ELF-1 (cell line): ENCODE measurements at regions not wholly inside any gene's neighbourhood (a gene's known extent, or its start where the extent isn't known, plus 50 kb on each side); places are given as distances from the start of the nearest gene placed in this dataset.
A peak's percentile ranks its signal among the peaks of the same experiment; 100 is the strongest.
"Not testable (repeated sequence)": the region's sequence is repeated elsewhere in the genome, so short reads cannot be mapped to it uniquely, and the experiment has no call there.

ENCODE experiments used
- DNase-seq: peaks from one replicate; pipeline ENCODE4 v3.0.0-alpha.2; 2016; ENCODE audit warnings: low read depth, low spot score

GRCh38 chr14:85911044-85911443 lies 381.1 kb downstream of the FLRT2 start:
- DNase-seq = no peak

DNA sequence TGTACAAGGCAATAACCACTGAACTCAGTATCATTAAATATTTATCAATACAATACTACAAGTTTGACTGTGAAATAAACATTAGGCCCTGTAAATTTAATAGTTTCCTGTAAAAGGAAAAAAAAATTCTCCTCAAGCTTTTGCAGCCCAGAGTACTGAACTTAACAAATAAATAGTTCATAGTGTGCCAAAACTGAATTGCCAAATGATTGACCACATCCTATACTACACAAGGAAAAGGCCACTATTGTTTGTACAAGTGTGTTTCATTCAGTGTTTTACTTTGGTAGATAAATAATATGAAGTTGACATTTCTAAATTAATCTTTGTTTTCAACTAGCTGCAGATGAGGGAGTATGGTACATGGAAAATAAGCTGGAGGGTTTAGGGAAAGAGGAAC lies 379.6 kb downstream of the FLRT2 start:
- no peak for DNase-seq

DNA sequence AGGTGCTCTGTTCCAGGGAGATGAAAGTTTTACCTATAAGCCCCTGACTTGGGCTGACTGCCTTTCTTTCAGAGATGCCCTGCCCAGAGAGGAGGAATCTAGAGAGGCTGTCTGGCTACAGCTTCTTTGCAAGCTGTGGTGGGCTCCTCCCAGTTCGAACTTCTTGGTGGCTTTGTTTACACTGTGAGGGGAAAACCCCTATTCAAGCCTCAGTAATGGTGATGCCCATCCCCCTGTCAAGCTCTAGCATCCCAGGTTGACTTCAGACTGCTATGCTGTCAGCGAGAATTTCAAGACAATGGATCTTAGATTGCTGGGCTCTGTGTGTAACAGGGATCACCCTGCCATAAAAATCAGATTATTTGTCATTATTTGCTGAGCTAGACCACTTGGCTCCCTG lies 377.6 kb downstream of the FLRT2 start:
- DNase-seq = peak; percentile 62

DNA sequence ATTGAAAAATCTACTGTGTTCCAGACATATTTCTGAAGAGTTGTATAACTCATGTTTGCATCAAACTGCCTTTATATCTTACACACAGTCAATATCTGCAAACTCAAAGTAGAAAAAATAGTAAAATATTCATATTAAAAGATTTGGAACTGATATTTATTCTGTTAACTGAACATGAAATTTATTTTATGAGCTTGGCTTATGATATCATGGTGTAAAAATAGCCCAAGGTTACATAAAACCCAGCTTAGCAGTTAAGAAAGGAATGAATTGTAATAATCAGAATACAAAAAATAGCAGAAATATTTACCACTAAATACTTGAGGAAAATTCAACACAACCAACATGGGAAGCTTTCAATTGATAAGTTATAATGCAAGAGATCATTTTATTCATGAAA lies 367.9 kb downstream of the FLRT2 start:
- no peak for DNase-seq

DNA sequence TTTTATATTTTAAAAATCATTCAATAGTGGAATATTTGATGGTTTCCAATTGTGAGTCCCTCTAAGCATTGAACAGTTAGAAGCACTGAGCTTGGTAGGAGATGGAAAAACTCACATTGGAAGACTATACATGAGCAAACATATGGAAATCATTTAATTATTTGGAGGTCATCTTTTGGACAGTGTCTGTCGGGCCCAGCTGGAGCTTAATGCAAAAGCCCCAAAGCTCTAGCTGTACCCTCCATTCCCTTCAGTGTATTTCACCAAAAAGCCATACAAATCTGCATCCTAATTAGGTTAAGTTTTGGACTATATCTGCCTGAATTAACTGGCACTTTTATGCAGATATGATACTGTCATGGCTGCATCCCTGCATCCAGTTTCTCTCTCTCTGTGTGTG lies 365.7 kb downstream of the FLRT2 start:
- no peak for DNase-seq

DNA sequence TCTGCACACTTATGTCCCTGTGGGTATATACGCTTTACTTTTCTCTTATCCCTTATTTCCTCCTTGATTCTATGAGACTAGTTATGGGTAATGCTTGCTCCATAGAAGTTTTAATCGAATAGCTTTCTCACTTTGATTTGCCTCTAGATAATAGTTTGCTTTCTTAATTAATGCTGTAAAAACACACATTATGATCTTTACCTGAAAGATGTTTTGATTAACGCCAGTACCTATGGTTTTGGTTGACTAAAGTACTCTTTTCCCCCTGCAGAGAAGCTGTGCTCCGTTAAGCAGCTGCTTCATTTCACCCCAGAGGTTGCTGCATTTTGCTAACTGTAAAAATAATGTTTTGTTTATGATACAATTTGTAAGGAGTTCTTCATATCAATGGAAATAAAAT lies 362.3 kb downstream of the FLRT2 start:
- no peak for DNase-seq

GRCh38 chr14:85883966-85884365 lies 354.0 kb downstream of the FLRT2 start:
- no peak for DNase-seq

DNA sequence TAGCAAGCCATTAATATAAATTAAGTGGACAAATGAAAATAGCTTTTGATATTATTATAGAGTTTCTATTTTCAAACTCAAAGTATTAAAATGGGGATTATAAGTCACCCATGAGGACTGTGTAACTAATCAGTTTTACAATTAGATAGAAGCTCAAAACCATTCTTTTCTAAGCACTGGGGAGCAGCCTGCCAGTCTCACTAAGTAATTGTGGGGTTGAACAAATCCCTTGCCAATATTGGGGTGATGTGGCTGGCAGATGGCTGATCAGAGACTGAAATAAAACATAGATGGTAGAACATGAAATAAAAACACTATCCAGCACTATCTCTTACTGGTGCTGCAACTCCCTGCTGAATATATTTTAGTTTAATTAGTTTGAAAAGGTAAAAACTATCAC lies 353.2 kb downstream of the FLRT2 start:
- DNase-seq = no peak

DNA sequence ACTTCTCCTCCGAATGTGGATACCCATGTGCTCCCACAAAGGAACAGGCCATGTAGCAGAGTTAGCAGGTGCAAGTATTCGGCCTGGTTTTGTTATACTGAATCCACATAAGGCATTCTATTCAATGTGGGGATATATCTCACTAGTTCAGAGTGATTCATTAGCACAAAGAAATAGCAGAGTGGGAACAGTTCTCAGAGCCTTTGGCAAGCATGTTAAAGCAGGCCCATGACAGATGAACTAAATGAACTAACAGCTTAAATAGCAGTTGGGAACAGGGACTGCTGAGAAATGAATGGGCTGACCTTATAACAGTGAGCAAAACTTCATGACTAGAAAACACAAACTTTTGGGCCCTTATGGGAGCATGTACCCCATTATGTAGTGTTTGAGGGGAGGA lies 352.0 kb downstream of the FLRT2 start:
- DNase-seq = no peak

DNA sequence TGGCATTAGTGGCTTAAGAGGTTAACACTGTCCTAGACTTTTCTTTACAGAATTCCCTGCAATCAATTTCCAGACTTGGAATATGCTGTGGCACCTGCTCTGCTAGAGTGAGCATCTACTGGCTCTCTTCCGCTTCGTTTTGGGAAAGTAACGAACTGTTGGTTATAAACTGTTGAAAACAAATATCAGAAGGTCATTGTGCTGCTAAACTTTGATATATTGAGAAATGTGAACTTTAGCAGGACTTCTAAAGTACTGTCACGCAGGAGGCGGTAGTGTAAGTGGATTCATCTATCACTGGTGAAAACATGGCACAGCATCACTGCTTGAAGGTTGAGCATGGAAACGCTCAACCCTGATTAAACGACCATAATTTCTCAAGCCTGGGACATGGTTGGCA lies 348.9 kb downstream of the FLRT2 start:
- no peak for DNase-seq

GRCh38 chr14:85873006-85873405 lies 343.1 kb downstream of the FLRT2 start:
- DNase-seq = no peak

DNA sequence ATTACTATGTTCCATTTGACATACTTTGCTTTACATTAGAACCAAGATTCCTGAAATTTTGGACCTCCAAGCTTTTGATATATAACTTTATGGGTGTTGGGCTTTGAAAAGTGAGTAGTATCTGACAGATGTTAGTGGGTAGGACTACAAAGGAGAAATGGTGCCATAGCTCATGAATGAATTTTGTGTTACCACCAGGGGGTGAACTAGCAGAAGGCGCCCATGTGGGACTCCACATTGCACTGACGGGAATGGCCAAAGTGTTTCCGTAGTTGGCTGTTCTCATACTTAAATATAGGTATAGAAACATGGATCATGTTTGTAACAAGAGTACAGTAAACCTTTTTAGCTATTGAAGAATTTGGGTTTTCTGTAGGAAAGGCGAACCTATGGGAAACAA lies 337.5 kb downstream of the FLRT2 start:
- peak; percentile 19 for DNase-seq

DNA sequence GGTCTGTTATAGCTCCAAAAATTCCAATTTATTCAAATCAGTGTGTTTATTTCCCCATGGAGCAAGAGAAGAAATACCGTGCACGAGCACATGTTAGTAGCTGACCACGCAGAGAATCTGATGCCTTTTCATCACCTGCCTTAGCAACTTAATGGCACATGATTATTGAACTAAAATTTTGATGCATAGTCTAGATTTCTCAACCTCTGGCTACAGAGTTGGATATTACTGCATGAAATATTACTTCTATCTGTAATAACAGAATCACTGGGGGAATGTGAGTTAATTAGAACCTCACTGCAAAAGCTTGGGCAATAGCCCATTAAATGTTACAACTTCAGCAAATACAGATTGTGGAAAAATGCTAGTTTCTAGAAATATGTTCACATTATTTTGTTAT lies 335.8 kb downstream of the FLRT2 start:
- DNase-seq = no peak

- no peak for DNase-seq
Measured at GRCh38 chr14:85858634-85859033, 328.7 kb downstream of the FLRT2 start.

DNA sequence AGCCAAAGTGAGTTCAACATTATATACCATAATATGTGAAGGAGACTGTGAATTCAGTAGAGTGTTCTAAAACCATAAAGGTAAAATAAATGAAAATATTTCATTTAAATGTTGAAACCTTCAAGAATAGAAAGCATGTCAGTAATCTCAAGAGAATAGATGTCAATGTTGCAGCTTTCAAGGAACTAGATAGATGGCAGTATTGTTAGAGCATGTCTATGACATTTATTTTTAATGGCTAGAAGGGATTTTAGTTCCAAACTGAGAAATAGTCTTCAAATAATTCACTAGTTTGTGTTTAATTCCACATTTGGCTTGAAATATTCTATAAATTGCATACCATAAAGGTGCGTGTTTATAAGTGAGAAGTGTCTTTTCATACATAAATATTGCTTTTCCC lies 326.5 kb downstream of the FLRT2 start:
- no peak for DNase-seq

- no peak for DNase-seq
Measured at GRCh38 chr14:85853996-85854526, 324.1 kb downstream of the FLRT2 start.

DNA sequence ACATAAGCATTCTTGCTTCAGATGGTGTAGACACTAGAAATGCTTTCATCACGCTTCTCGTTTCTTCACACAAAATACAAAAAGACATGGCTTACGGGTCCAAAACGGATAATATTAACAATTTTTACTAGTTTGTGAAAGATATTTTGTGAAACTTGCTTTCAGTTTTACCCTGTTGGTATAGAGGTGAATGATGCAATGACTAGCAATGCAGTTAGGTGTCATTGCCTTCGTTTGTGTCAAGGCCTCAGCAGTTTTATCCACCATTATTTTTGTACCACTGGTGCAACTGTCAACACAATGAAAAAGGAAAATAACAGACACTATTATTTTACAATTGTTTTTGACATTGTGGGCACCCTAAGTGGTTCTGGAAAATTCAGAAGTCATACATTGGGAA lies 323.0 kb downstream of the FLRT2 start:
- no peak for DNase-seq

GRCh38 chr14:85852123-85852522 lies 322.2 kb downstream of the FLRT2 start:
- not testable (repeated sequence) for DNase-seq

DNA sequence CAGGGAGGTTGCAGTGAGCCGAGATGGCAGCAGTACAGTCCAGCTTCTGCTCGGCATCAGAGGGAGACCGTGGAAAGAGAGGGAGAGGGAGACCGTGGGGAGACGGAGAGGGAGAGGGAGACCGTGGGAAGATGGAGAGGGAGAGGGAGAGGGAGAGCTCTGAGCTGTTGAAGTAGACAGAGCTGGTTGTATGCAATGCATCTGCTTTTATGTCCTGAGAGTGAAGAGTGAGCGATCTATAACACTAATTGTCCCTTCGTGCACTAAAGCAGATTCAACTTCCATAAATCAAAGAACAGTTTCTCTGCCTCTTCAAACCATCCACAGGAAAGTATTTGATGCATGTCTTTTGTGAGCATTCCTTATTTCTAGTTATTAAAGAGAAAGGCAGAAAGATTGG lies 300.6 kb downstream of the FLRT2 start:
- not testable (repeated sequence) for DNase-seq

- DNase-seq = not testable (repeated sequence)
Measured at GRCh38 chr14:85829601-85830000, 299.7 kb downstream of the FLRT2 start.

DNA sequence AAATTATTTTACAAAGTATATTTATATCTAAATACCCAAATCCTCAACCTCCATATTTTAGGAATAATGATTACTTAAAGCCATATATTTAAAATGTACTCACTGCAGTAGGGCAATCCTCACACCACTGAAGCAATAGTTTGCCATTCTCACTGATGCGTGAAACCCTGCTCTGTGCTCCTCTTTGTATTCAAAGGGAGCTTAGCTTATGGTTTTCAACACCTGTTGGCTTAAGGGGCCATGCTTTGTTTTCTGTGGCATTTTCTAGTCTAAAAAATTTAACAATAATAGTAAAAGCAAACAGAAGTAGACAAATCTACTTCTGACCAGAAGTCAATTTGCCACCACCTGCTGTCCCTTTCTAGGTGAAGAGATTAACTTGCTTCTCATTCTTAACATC lies 294.6 kb downstream of the FLRT2 start:
- DNase-seq = no peak

DNA sequence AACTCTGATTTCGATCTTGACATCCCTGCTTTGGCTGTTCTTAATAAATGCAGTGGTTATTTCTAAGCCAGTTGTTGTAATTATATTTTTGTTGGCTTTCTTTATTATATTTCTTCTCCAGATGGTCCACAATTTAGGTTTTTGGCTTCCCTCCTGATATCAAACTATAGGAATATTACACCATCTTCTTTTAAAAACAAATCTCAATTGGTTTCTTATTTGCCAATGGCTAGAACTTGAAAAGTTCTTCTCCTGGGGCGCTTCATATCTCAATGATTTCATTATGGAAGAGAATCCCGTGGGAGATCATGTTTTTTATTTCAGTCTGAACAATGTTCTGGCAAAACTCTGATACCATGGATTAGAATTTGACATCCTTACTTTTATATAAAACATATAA lies 292.3 kb downstream of the FLRT2 start:
- DNase-seq = no peak

- no peak for DNase-seq
Measured at GRCh38 chr14:85817430-85817829, 287.5 kb downstream of the FLRT2 start.

DNA sequence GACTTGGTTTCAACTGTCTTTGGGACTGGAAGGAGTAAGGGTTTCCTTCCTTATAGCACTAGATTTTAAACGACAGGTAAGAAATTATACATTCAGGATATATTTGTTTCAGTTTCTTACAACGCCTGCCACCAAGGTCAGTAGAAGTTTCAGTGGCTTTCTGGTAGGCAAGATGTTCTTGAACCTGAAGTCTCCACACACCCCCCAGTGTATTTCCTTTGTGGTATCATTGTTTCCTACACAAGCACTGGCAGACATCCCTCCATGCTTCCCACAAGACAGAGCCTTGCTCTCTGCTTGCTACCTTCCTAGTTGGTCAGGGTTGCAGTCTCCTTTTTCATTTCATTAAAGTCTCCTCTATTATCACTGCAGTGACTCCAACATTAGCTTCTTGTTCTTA lies 283.1 kb downstream of the FLRT2 start:
- no peak for DNase-seq

- peak; percentile 3 for DNase-seq
Measured at GRCh38 chr14:85811340-85811739, 281.4 kb downstream of the FLRT2 start.
